Common myeloid progenitor, CD34-positive (primary cell): ENCODE measurements at regions not wholly inside any gene's neighbourhood (a gene's known extent, or its start where the extent isn't known, plus 50 kb on each side); places are given as distances from the start of the nearest gene placed in this dataset.

Experiments used
- CTCF ChIA-PET: fragments of 350-600 bp; sonication (Branson Sonifier 250); formaldehyde crosslinking; loops from one replicate; lab custom pipeline; 2021; ENCODE audit warnings: antibody characterized with exemption; lab: Charles Lee
- POLR2A ChIA-PET: fragments of 350-600 bp; sonication (Branson Sonifier 250); formaldehyde crosslinking; loops from one replicate; lab custom pipeline; 2021; ENCODE audit warnings: antibody characterized with exemption; lab: Charles Lee
- DNase-seq, 3 donors: peaks; one replicate each; pipeline versions ENCODE4 v3.0.0 to v3.0.0-alpha.2; 2013
- H3K27ac ChIP-seq, 2 experiments: 1 replicate in 1 of 2; 2 replicates in 1 of 2; pipeline ENCODE4 v1.7.0; 2013; ENCODE audit warnings: inconsistent platforms in 2 of 2, low read length in 2 of 2, mild to moderate bottlenecking in 2 of 2, low read depth in 1 of 2, moderate library complexity in 1 of 2; ENCODE audit not compliant: severe bottlenecking in 2 of 2, insufficient read depth in 1 of 2, poor library complexity in 1 of 2
- H3K27me3 ChIP-seq, 5 experiments: replicated peaks in 2 of 5; 1 replicate in 3 of 5; 2 replicates in 2 of 5; pipeline versions ENCODE4 v1.6.1 to v1.7.0; 2013; ENCODE audit warnings: low read length in 4 of 5, mild to moderate bottlenecking in 2 of 5, moderate library complexity in 2 of 5, inconsistent platforms in 1 of 5; ENCODE audit not compliant: insufficient read depth in 5 of 5, control insufficient read depth in 4 of 5
- H3K36me3 ChIP-seq, 4 experiments: 1 replicate in 2 of 4; 2 replicates in 2 of 4; pipeline versions ENCODE4 v1.6.1 to v1.7.0; 2013; ENCODE audit warnings: low read length in 3 of 4, control low read depth in 1 of 4, mild to moderate bottlenecking in 1 of 4; ENCODE audit not compliant: control insufficient read depth in 4 of 4, insufficient read depth in 4 of 4
- H3K4me1 ChIP-seq, 4 experiments: 1 replicate in 3 of 4; 2 replicates in 1 of 4; pipeline versions ENCODE4 v1.6.1 to v1.7.1; 2013; ENCODE audit warnings: low read length in 3 of 4, mild to moderate bottlenecking in 3 of 4, control low read depth in 1 of 4, inconsistent platforms in 1 of 4, moderate library complexity in 1 of 4; ENCODE audit not compliant: control insufficient read depth in 4 of 4, insufficient read depth in 4 of 4; ENCODE audit errors: control extremely low read depth in 1 of 4
- H3K4me3 ChIP-seq, 7 experiments: 1 replicate in 4 of 7; 2 replicates in 3 of 7; pipeline versions ENCODE4 v1.5.1 to v1.7.0; 2013; ENCODE audit warnings: mild to moderate bottlenecking in 7 of 7, low read length in 6 of 7, moderate library complexity in 6 of 7, inconsistent platforms in 2 of 7, low read depth in 2 of 7, control low read depth in 1 of 7; ENCODE audit not compliant: insufficient read depth in 4 of 7, control insufficient read depth in 1 of 7; ENCODE audit errors: extremely low read depth in 1 of 7
- H3K9me3 ChIP-seq, 5 experiments: 1 replicate in 4 of 5; 2 replicates in 1 of 5; pipeline versions ENCODE4 v1.6.1 to v1.7.1; 2013; ENCODE audit warnings: low read length in 4 of 5, mild to moderate bottlenecking in 2 of 5, inconsistent platforms in 1 of 5, low read depth in 1 of 5, moderate library complexity in 1 of 5; ENCODE audit not compliant: control insufficient read depth in 4 of 5, insufficient read depth in 2 of 5; ENCODE audit errors: control extremely low read depth in 1 of 5
- WGBS: methylation state at CpG from one replicate; pipeline ENCODE4 v1.1.5; 2013; ENCODE audit not compliant: insufficient coverage; 5-methylcytosine and 5-hydroxymethylcytosine counted together

GRCh38 chr2:144136297-144137010 is 383.5 kb downstream of the ZEB2 start:
- WGBS: 100% methylated on average over 1 of the region's 4 CpGs
- Histone ChIP-seq H3K36me3 (no peaks in the 10 kb centered on the region), H3K9me3 (no peaks in the 10 kb centered on the region), H3K27me3 (no peaks in the 10 kb centered on the region), H3K4me3 (no peak overlapping the region), H3K4me1 (peaks cover 4 to 14% (median 8%) of the 10 kb centered on the region in 4 experiments), H3K27ac (no peak overlapping the region)
- no peak for DNase-seq
- CTCF ChIA-PET: no interaction called here
- POLR2A ChIA-PET: no interaction called here

- no peaks in the 10 kb centered on the region for H3K9me3 ChIP-seq
- no peaks in the 10 kb centered on the region for H3K36me3 ChIP-seq
- H3K4me3 ChIP-seq: peak overlapping the region in 1 of 7 experiments; percentile 21
- ChIA-PET POLR2A (no interaction called here), CTCF (no interaction called here)
- DNase-seq: peak in 2 of 3 donors; percentile 52 to 71
- H3K4me1 ChIP-seq: peaks cover 4 to 14% (median 8%) of the 10 kb centered on the region in 4 experiments
- H3K27ac ChIP-seq: no peak overlapping the region
- no peaks in the 10 kb centered on the region for H3K27me3 ChIP-seq
- no CpG with 5 or more reads among the region's 7 CpGs for WGBS
Measured at GRCh38 chr2:144133936-144134665, 385.8 kb downstream of the ZEB2 start.

- peaks cover 0 to 3% (median under 1%) of the 10 kb centered on the region in 4 experiments for H3K36me3 ChIP-seq
- no CpG with 5 or more reads among the region's 2 CpGs for WGBS
- H3K27ac ChIP-seq: no peak overlapping the region
- no peak overlapping the region for H3K4me3 ChIP-seq
- no peak for DNase-seq
- no peaks in the 10 kb centered on the region for H3K27me3 ChIP-seq
- CTCF ChIA-PET: no interaction called here
- POLR2A ChIA-PET: interaction anchor here (0.6 kb wide), 1 partner anchor 434 kb away, joined by 3 read pairs; no protein-coding TSS in a partner anchor
- no peaks in the 10 kb centered on the region for H3K9me3 ChIP-seq
- peaks cover 4 to 7% (median 5%) of the 10 kb centered on the region in 4 experiments for H3K4me1 ChIP-seq
Measured at GRCh38 chr2:144132357-144132756, 387.6 kb downstream of the ZEB2 start.

GRCh38 chr2:144131042-144131441 is 388.9 kb downstream of the ZEB2 start:
- Histone ChIP-seq H3K27ac (no peak overlapping the region), H3K36me3 (peaks cover 0 to 3% (median under 1%) of the 10 kb centered on the region in 4 experiments), H3K4me3 (no peak overlapping the region), H3K9me3 (no peaks in the 10 kb centered on the region), H3K4me1 (peaks cover 4 to 6% (median 5%) of the 10 kb centered on the region in 4 experiments), H3K27me3 (no peaks in the 10 kb centered on the region)
- ChIA-PET POLR2A (no interaction called here), CTCF (interaction anchor here (1.0 to 1.6 kb wide), 2 partner anchors 9 to 13 kb away, joined by 3 to 5 read pairs; no protein-coding TSS in a partner anchor)
- DNase-seq: no peak
- 95% methylated on average over 5 of the region's 5 CpGs for whole genome bisulfite sequencing

GRCh38 chr2:144130551-144130950 is 389.4 kb downstream of the ZEB2 start:
- DNase-seq: no peak
- ChIA-PET CTCF (interaction anchor here (1.0 to 1.6 kb wide), 2 partner anchors 8 to 14 kb away, joined by 3 to 5 read pairs; no protein-coding TSS in a partner anchor), POLR2A (no interaction called here)
- Histone ChIP-seq H3K4me3 (no peak overlapping the region), H3K9me3 (no peaks in the 10 kb centered on the region), H3K27ac (no peak overlapping the region), H3K27me3 (no peaks in the 10 kb centered on the region), H3K4me1 (peaks cover 4 to 6% (median 5%) of the 10 kb centered on the region in 4 experiments), H3K36me3 (peaks cover 0 to 3% (median under 1%) of the 10 kb centered on the region in 4 experiments)

- no peaks in the 10 kb centered on the region for H3K27me3 ChIP-seq
- peaks cover 0 to 4% (median 1%) of the 10 kb centered on the region in 4 experiments for H3K36me3 ChIP-seq
- no peak overlapping the region for H3K27ac ChIP-seq
- no peak for DNase-seq
- ChIA-PET CTCF (interaction anchor here (1.2 kb wide), 1 partner anchor 8 kb away, joined by 4 read pairs; no protein-coding TSS in a partner anchor), POLR2A (no interaction called here)
- no peaks in the 10 kb centered on the region for H3K9me3 ChIP-seq
- no peaks in the 10 kb centered on the region for H3K4me1 ChIP-seq
- no CpG with 5 or more reads among the region's 1 CpG for WGBS
- no peak overlapping the region for H3K4me3 ChIP-seq
Measured at GRCh38 chr2:144128130-144128746, 391.7 kb downstream of the ZEB2 start.
